Gastrocnemius medialis (tissue), 4 donors: ENCODE measurements at regions not wholly inside any gene's neighbourhood (a gene's known extent, or its start where the extent isn't known, plus 50 kb on each side); places are given as distances from the start of the nearest gene placed in this dataset.

Experiments used
- ATAC-seq, 2 donors: fragments of 150-250 bp; one replicate each; pipeline ENCODE4 v1.9.1; 2016
- DNase-seq, 2 donors: peaks; one replicate each; pipeline ENCODE4 v3.0.0-alpha.2; 2019
- H3K27ac ChIP-seq, 4 donors: fragments of 200-600 bp; sonication (generic); 1 replicate in 1 of 4; 2 replicates in 3 of 4; pipeline ENCODE4 v1.5.1; 2016 to 2018; ENCODE audit warnings: mild to moderate bottlenecking in 2 of 4, moderate library complexity in 1 of 4
- H3K27me3 ChIP-seq, 3 donors: fragments of 200-600 bp; sonication (generic) in 2 of 3; 1 replicate in 1 of 3; 2 replicates in 2 of 3; pipeline versions ENCODE4 v1.5.1 to v1.6.0; 2016 to 2019; ENCODE audit warnings: mild to moderate bottlenecking in 1 of 3, moderate library complexity in 1 of 3
- H3K36me3 ChIP-seq, 2 donors: fragments of 200-600 bp; sonication (generic) in 1 of 2; one replicate each; pipeline ENCODE4 v1.5.1; 2017 to 2018
- H3K4me1 ChIP-seq, 2 donors: fragments of 200-600 bp; sonication (generic) in 1 of 2; one replicate each; pipeline ENCODE4 v1.5.1; 2016 to 2017; ENCODE audit warnings: mild to moderate bottlenecking in 2 of 2
- H3K4me3 ChIP-seq, 4 donors: fragments of 200-600 bp; sonication (generic) in 3 of 4; 1 replicate in 1 of 4; 2 replicates in 3 of 4; pipeline ENCODE4 v1.5.1; 2016 to 2019; ENCODE audit warnings: mild to moderate bottlenecking in 2 of 4
- H3K9me3 ChIP-seq, 3 donors: fragments of 200-600 bp; sonication (generic) in 2 of 3; 1 replicate in 1 of 3; 2 replicates in 2 of 3; pipeline ENCODE4 v1.5.1; 2016 to 2019
- POLR2A ChIP-seq, 2 donors: fragments of 450-650 bp; IDR thresholded peaks; one replicate each; pipeline ENCODE4 v1.6.1; 2017; ENCODE audit warnings: antibody characterized with exemption in 2 of 2, mild to moderate bottlenecking in 2 of 2, moderate library complexity in 2 of 2
- in situ Hi-C, 4 donors: fragments of 200-750 bp; cut with MboI; loops; one replicate each; pipeline versions ENCODE4 v1.15.0 to v1.8.0; 2017; ENCODE audit warnings: low sequenced_read_pairs in 4 of 4
- intact Hi-C: fragments of 100-400 bp; cut with DNase I; formaldehyde crosslinking; loops from one replicate; pipeline ENCODE4 v1.15.1; 2023; ENCODE audit warnings: low total_unique reads
- TF ChIP-seq, protein P1 (sequence below), 5 experiments: fragments of 450-650 bp in 3 of 5; fragments of 200-600 bp in 2 of 5; sonication (generic) in 2 of 5; IDR thresholded peaks in 4 of 5; conservative IDR thresholded peaks in 1 of 5; 1 replicate in 4 of 5; 2 replicates in 1 of 5; pipeline ENCODE4 v1.5.1; 2016 to 2019; ENCODE audit warnings: antibody characterized with exemption in 5 of 5, mild to moderate bottlenecking in 3 of 5, moderate library complexity in 3 of 5

DNA sequence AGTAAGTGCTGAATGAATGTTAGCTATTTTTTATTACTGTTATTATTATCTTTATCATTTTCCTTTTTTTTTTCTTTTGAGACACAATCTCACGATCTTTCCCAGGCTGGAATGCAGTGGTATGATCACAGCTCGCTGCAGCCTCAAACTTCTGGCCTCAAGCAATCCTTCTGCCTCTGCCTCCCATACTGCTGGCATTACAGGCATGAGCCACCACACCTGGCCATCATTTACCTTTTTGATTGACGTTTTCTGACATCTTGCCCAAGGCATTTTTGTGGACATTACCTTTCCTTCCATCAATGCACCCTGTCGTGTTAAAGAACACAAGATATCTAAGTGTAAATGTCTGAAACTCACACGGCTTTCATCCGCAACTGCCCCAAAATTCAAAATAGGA, 138.2 kb downstream of the GAS1 start:
- TF ChIP-seq POLR2A (IDR thresholded peaks at IDR 0.05): no peak
- TF ChIP-seq, protein P1, sequence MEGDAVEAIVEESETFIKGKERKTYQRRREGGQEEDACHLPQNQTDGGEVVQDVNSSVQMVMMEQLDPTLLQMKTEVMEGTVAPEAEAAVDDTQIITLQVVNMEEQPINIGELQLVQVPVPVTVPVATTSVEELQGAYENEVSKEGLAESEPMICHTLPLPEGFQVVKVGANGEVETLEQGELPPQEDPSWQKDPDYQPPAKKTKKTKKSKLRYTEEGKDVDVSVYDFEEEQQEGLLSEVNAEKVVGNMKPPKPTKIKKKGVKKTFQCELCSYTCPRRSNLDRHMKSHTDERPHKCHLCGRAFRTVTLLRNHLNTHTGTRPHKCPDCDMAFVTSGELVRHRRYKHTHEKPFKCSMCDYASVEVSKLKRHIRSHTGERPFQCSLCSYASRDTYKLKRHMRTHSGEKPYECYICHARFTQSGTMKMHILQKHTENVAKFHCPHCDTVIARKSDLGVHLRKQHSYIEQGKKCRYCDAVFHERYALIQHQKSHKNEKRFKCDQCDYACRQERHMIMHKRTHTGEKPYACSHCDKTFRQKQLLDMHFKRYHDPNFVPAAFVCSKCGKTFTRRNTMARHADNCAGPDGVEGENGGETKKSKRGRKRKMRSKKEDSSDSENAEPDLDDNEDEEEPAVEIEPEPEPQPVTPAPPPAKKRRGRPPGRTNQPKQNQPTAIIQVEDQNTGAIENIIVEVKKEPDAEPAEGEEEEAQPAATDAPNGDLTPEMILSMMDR (IDR thresholded peaks at IDR 0.05 in 4 of 5, conservative IDR thresholded peaks at IDR 0.05 in 1 of 5): no peak
- Histone ChIP-seq H3K9me3 (no peaks in the 10 kb centered on the region), H3K36me3 (no peaks in the 10 kb centered on the region), H3K27ac (no peak overlapping the region), H3K4me3 (no peak overlapping the region), H3K4me1 (no peaks in the 10 kb centered on the region), H3K27me3 (peaks cover 0 to 2% (median 0%) of the 10 kb centered on the region in 3 donors)
- no peak for ATAC-seq
- in situ Hi-C loops (no loop called here), intact Hi-C loops (no loop called here)
- DNase-seq: no peak

DNA sequence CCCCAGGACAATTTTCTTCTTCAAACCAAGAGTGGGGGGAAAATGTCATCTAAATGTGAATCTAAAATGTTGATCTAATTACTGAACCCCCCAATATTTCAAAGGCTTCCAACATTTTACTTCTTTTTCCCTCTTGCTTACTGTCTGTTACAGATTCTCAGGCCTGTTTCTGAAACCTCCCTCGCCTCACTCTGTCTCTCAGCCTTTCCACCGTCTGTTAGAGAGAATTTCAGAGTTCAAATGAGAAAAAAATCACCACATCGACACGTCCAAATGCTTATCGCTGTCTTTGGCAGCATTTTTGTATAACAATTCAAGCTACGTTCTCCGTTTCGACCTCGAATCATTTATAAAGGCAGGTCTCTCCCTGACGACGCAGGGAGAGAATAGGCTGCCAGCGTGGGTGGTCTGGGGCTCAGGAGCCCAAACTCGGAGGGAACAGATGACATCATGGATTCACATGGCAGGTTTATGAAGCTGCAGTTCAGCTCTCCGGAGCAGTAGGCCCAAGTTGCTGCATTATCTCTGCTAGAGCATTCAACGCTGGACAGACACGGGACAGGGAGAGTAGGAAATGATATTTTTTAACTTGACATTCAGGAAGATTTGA, 139.8 kb downstream of the GAS1 start:
- in situ Hi-C loops: no loop called here
- no peak overlapping the region for H3K4me3 ChIP-seq
- no peaks in the 10 kb centered on the region for H3K9me3 ChIP-seq
- H3K27ac ChIP-seq: no peak overlapping the region
- peaks cover 0 to 2% (median 0%) of the 10 kb centered on the region in 3 donors for H3K27me3 ChIP-seq
- H3K4me1 ChIP-seq: no peaks in the 10 kb centered on the region
- ATAC-seq (no peak), DNase-seq (no peak)
- intact Hi-C loops: no loop called here
- no peak for TF ChIP-seq POLR2A (IDR thresholded peaks at IDR 0.05)
- TF ChIP-seq, protein P1 (IDR thresholded peaks at IDR 0.05 in 4 of 5, conservative IDR thresholded peaks at IDR 0.05 in 1 of 5): no peak
- no peaks in the 10 kb centered on the region for H3K36me3 ChIP-seq

DNA sequence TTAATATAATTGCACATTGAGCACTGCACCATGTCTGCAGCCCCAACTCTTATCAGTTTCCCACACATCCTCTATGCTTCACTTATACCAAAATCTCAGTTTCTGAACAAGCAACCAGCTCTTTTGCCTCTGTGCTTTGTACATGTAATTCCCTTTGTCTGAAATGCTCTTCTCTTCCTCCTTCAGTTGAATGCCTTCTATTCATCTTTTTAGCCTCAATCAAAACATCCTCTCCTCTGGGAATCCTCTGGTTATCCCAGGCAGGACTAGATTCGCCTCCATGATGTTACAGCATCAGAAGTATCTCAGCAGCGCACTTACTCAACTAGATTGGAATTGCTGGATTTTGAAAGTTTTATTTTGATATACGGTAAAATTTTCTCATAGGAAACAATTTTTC, 143.3 kb downstream of the GAS1 start:
- no peak for ATAC-seq
- peaks cover 0 to 2% (median 0%) of the 10 kb centered on the region in 3 donors for H3K27me3 ChIP-seq
- H3K27ac ChIP-seq: no peak overlapping the region
- no peaks in the 10 kb centered on the region for H3K36me3 ChIP-seq
- no peak for DNase-seq
- in situ Hi-C loops (no loop called here), intact Hi-C loops (no loop called here)
- no peak for TF ChIP-seq POLR2A (IDR thresholded peaks at IDR 0.05)
- TF ChIP-seq, protein P1 (IDR thresholded peaks at IDR 0.05 in 4 of 5, conservative IDR thresholded peaks at IDR 0.05 in 1 of 5): no peak
- H3K4me1 ChIP-seq: no peaks in the 10 kb centered on the region
- no peaks in the 10 kb centered on the region for H3K9me3 ChIP-seq
- no peak overlapping the region for H3K4me3 ChIP-seq

DNA sequence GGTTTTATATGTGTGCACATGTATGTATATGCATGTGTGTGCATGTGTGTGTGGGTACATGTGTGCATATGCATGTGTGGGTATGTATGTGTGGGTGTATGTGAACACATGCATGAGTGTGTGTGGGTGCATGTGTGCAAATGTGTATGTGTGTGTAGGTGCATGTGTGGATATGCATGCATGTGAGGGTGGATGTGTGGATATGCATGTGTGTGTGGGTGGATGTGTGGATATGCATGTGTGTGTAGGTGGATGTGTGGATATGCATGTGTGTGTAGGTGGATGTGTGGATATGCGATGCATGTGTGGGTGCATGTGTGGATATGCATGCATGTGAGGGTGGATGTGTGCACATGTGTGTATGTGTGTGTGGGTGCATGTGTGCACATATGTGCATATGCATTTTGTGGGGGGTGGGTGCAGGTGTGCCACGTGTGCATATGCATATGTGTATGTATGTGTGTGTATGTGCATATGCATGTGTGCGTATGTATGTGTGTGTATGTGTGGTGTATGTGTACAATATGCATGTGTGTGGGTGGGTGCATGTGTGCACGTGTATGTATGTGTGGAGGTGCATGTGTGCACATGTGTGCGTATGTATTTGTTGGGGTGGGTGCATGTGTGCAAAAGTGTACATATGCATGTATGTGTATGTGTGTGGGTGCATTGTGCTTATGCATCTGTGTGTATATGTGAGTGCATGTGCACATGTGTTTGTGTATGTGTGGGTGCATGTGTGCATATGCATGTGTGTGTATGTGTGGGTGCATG, 144.2 kb downstream of the GAS1 start:
- Histone ChIP-seq H3K27me3 (peaks cover 0 to 2% (median 0%) of the 10 kb centered on the region in 3 donors), H3K4me3 (no peak overlapping the region), H3K36me3 (no peaks in the 10 kb centered on the region), H3K9me3 (no peaks in the 10 kb centered on the region), H3K27ac (no peak overlapping the region), H3K4me1 (no peaks in the 10 kb centered on the region)
- ATAC-seq (no peak), DNase-seq (no peak)
- TF ChIP-seq POLR2A (IDR thresholded peaks at IDR 0.05): no peak
- TF ChIP-seq, protein P1 (IDR thresholded peaks at IDR 0.05 in 4 of 5, conservative IDR thresholded peaks at IDR 0.05 in 1 of 5): no peak
- intact Hi-C loops (no loop called here), in situ Hi-C loops (no loop called here)
